IMR-90 (cell line): ENCODE measurements at regions not wholly inside any gene's neighbourhood (a gene's known extent, or its start where the extent isn't known, plus 50 kb on each side); places are given as distances from the start of the nearest gene placed in this dataset.
"Not testable (repeated sequence)": the region's sequence is repeated elsewhere in the genome, so short reads cannot be mapped to it uniquely, and the experiment has no call there.

Experiments used
- ATAC-seq: fragments of 200-7000 bp; cut with Tn5 transposase; 2 replicates; pipeline ENCODE4 v1.9.1; 2020; ENCODE audit warnings: low read depth, mild to moderate bottlenecking, moderate library complexity
- BruUV-seq: library from RNA; stranded (reverse); fragments of 400-500 nt; replicated peaks from 2 replicates; lab custom pipeline; 2021; lab: Mats Ljungman, UMichigan
- CTCF ChIA-PET: fragments of 300-600 bp; formaldehyde crosslinking; extraction: SDS; loops from one replicate; lab custom pipeline; 2021; ENCODE audit warnings: antibody characterized with exemption; lab: Yijun Ruan, JAX
- POLR2A ChIA-PET: fragments of 300-600 bp; sonication (Branson Sonifier 250); formaldehyde crosslinking; loops from one replicate; lab custom pipeline; 2022; ENCODE audit warnings: antibody characterized with exemption; ENCODE audit not compliant: unreplicated experiment; lab: Charles Lee
- DNase-seq: peaks from one replicate; pipeline ENCODE4 v3.0.0; 2013
- H2AFZ ChIP-seq: replicated peaks from 2 replicates; pipeline ENCODE3; 2013; ENCODE audit warnings: low read length, mild to moderate bottlenecking; ENCODE audit not compliant: poor library complexity
- H2AK5ac ChIP-seq: 2 replicates; pipeline ENCODE4 v1.6.1; 2013; ENCODE audit warnings: low read depth, low read length, inconsistent platforms
- H2AK9ac ChIP-seq: replicated peaks from 2 replicates; pipeline ENCODE3; 2013; ENCODE audit warnings: mild to moderate bottlenecking, low read depth, low read length, moderate library complexity; ENCODE audit not compliant: poor library complexity
- H2BK120ac ChIP-seq: 2 replicates; pipeline ENCODE4 v1.6.1; 2013; ENCODE audit warnings: low read depth, low read length, inconsistent platforms
- H2BK15ac ChIP-seq: 3 replicates; pipeline ENCODE4 v1.6.1; 2013; ENCODE audit warnings: low read depth, low read length, inconsistent platforms
- H2BK20ac ChIP-seq: 2 replicates; pipeline ENCODE4 v1.6.1; 2013; ENCODE audit warnings: low read depth, mild to moderate bottlenecking, inconsistent platforms, low read length, moderate library complexity
- H2BK5ac ChIP-seq: 2 replicates; pipeline ENCODE4 v1.6.1; 2013; ENCODE audit warnings: mild to moderate bottlenecking, low read depth, low read length, inconsistent platforms; ENCODE audit not compliant: poor library complexity, severe bottlenecking
- H3K14ac ChIP-seq: replicated peaks from 2 replicates; pipeline ENCODE4 v1.6.1; 2013; ENCODE audit warnings: low read depth, low read length, inconsistent platforms
- H3K18ac ChIP-seq: 2 replicates; pipeline ENCODE4 v1.6.1; 2013; ENCODE audit warnings: low read depth, low read length, control low read depth
- H3K23ac ChIP-seq: 2 replicates; pipeline ENCODE4 v1.6.1; 2013; ENCODE audit warnings: low read depth, low read length, inconsistent platforms
- H3K27ac ChIP-seq: 2 replicates; pipeline ENCODE4 v1.5.1; 2013; ENCODE audit warnings: mild to moderate bottlenecking, control low read depth, low read length; ENCODE audit not compliant: insufficient read depth
- H3K27me3 ChIP-seq: 2 replicates; pipeline ENCODE4 v1.6.1; 2013; ENCODE audit warnings: low read length; ENCODE audit not compliant: control insufficient read depth, insufficient read depth
- H3K36me3 ChIP-seq: 2 replicates; pipeline ENCODE4 v1.6.1; 2013; ENCODE audit warnings: low read length, mixed read lengths; ENCODE audit not compliant: control insufficient read depth, insufficient read depth
- H3K4ac ChIP-seq: 2 replicates; pipeline ENCODE4 v1.6.1; 2013; ENCODE audit warnings: low read depth, low read length, inconsistent platforms
- H3K4me1 ChIP-seq: 2 replicates; pipeline ENCODE4 v1.6.1; 2013; ENCODE audit warnings: low read length, mixed read lengths; ENCODE audit not compliant: control insufficient read depth, insufficient read depth
- H3K4me2 ChIP-seq: 2 replicates; pipeline ENCODE4 v1.6.1; 2013; ENCODE audit warnings: low read depth, mild to moderate bottlenecking, control low read depth, low read length, moderate library complexity
- H3K4me3 ChIP-seq: 2 replicates; pipeline ENCODE4 v1.5.1; 2013; ENCODE audit warnings: low read depth, mild to moderate bottlenecking, control low read depth, low read length, moderate library complexity; ENCODE audit not compliant: insufficient read depth
- H3K56ac ChIP-seq: 2 replicates; pipeline ENCODE4 v1.6.1; 2013; ENCODE audit warnings: low read length, inconsistent platforms; ENCODE audit not compliant: insufficient read depth; ENCODE audit errors: extremely low read depth
- H3K79me1 ChIP-seq, 2 experiments: 2 replicates each; pipeline ENCODE4 v1.6.1; 2013; ENCODE audit warnings: low read length in 2 of 2, inconsistent platforms in 1 of 2, low read depth in 1 of 2
- H3K9ac ChIP-seq: 2 replicates; pipeline ENCODE4 v1.6.1; 2013; ENCODE audit warnings: low read depth, low read length, control low read depth
- H3K9me1 ChIP-seq: 2 replicates; pipeline ENCODE4 v1.6.1; 2013; ENCODE audit warnings: low read length, inconsistent platforms; ENCODE audit not compliant: insufficient read depth
- H3K9me3 ChIP-seq: 2 replicates; pipeline ENCODE4 v1.6.1; 2013; ENCODE audit warnings: low read length; ENCODE audit not compliant: control insufficient read depth, insufficient read depth
- H4K20me1 ChIP-seq: 2 replicates; pipeline ENCODE4 v1.6.1; 2013; ENCODE audit warnings: low read length, inconsistent platforms; ENCODE audit not compliant: insufficient read depth
- H4K5ac ChIP-seq: 2 replicates; pipeline ENCODE4 v1.6.1; 2013; ENCODE audit warnings: mild to moderate bottlenecking, low read depth, low read length, control low read depth
- H4K8ac ChIP-seq, 2 experiments: 2 replicates each; pipeline ENCODE4 v1.6.1; 2013; ENCODE audit warnings: low read depth in 2 of 2, low read length in 2 of 2, control low read depth in 1 of 2, inconsistent platforms in 1 of 2
- H4K91ac ChIP-seq: 2 replicates; pipeline ENCODE4 v1.6.1; 2013; ENCODE audit warnings: low read depth, low read length, inconsistent platforms; ENCODE audit not compliant: insufficient read depth
- WGBS, 2 experiments: methylation state at CpG; one replicate each; pipeline versions ENCODE4 v1.1.5 to v1.1.7; 2013; ENCODE audit warnings: missing lambda C conversion rate in 2 of 2; ENCODE audit not compliant: insufficient read length in 1 of 2; ENCODE audit errors: extremely low coverage in 2 of 2; 5-methylcytosine and 5-hydroxymethylcytosine counted together
- dilution Hi-C: fragments of 300-500 bp; cut with HindIII; formaldehyde crosslinking; loops from one replicate; pipeline ENCODE4 v1.14.3; 2018; ENCODE audit warnings: low sequenced_read_pairs; ENCODE audit not compliant: unreplicated experiment
- in situ Hi-C: fragments of 300-500 bp; cut with MboI; formaldehyde crosslinking; loops from 3 replicates; pipeline ENCODE4 v1.14.3; 2019; ENCODE audit warnings: low sequenced_read_pairs, inconsistent platforms, mixed read lengths
- intact Hi-C: fragments of 100-400 bp; cut with micrococcal nuclease; formaldehyde crosslinking; loops from 2 replicates; pipeline ENCODE4 v1.10.0; 2022

DNA sequence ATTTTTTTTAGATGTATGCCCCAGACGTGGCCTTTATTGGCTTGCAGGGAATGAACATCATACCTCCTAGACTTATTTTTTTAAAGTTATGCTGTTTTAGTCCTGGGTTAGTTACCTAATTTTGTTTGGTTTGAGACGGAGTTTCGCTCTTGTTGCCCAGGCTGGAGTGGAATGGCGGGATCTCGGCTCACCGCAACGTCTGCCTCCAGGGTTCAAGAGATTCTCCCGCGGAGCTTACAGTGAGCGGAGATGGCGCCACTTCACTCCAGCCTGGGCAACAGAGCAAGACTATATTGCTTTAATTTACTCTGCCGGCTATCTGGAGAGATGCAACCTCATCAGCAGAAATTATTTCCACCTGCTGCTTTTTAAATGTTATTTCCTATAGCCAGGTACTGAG, 82.9 kb upstream of the TNK2 start:
- H3K9me1 ChIP-seq, dilution Hi-C loops, ATAC-seq, BruUV-seq, H3K23ac ChIP-seq, H3K56ac ChIP-seq, H2BK20ac ChIP-seq, DNase-seq, H3K9ac ChIP-seq, H3K4ac ChIP-seq, H2BK120ac ChIP-seq, CTCF ChIA-PET, H4K8ac ChIP-seq, H3K4me2 ChIP-seq, H2AFZ ChIP-seq, H3K14ac ChIP-seq, H3K79me1 ChIP-seq, H3K27ac ChIP-seq, H4K5ac ChIP-seq, H2BK5ac ChIP-seq, H2BK15ac ChIP-seq, in situ Hi-C loops, H3K9me3 ChIP-seq, H2AK5ac ChIP-seq, H3K18ac ChIP-seq, H3K4me3 ChIP-seq, H4K91ac ChIP-seq, H2AK9ac ChIP-seq, H3K27me3 ChIP-seq, H4K20me1 ChIP-seq, POLR2A ChIA-PET, H3K4me1 ChIP-seq, H3K36me3 ChIP-seq: not testable (repeated sequence)
- intact Hi-C loops: loop anchor here (5.0 kb wide), 1 partner anchor 139 kb away; no protein-coding TSS in a partner anchor
- WGBS, 2 experiments: 91% methylated on average over 8 of the region's 12 CpGs; no CpG with 5 or more reads in 1 of the 2 experiments

GRCh38 chr3:195990841-195991174, 82.5 kb upstream of the TNK2 start:
- peak overlapping the region; percentile 94; the same call in 1 of the 2 replicates for H3K14ac ChIP-seq
- peak overlapping the region; percentile 94 to 97; a peak in 3 of 4 replicates for H4K8ac ChIP-seq
- 0 out of 2 replicates have a peak overlapping the region, but pooled peaks have one; percentile 56 for H3K23ac ChIP-seq
- CTCF ChIA-PET, H3K56ac ChIP-seq, H3K36me3 ChIP-seq, dilution Hi-C loops, H2BK5ac ChIP-seq, ATAC-seq, in situ Hi-C loops, POLR2A ChIA-PET, H2BK15ac ChIP-seq, H3K79me1 ChIP-seq, H3K9me1 ChIP-seq, H2BK120ac ChIP-seq, DNase-seq, H3K4me1 ChIP-seq, BruUV-seq, H3K9me3 ChIP-seq, H4K20me1 ChIP-seq, H3K27me3 ChIP-seq, H2BK20ac ChIP-seq, H3K18ac ChIP-seq, H2AK9ac ChIP-seq, H2AFZ ChIP-seq: not testable (repeated sequence)
- intact Hi-C loops: loop anchor here (5.0 kb wide), 1 partner anchor 139 kb away; no protein-coding TSS in a partner anchor
- peak overlapping the region; percentile 81 for H3K4me2 ChIP-seq
- H3K4me3 ChIP-seq: peak overlapping the region; percentile 65
- H4K5ac ChIP-seq: peak overlapping the region; percentile 70
- H3K9ac ChIP-seq: peak overlapping the region; percentile 68
- WGBS, 2 experiments: no CpG with 5 or more reads among the region's 7 CpGs
- H3K4ac ChIP-seq: peak overlapping the region; percentile 91; the same call in 1 of the 2 replicates
- peak overlapping the region; percentile 84 for H4K91ac ChIP-seq
- H3K27ac ChIP-seq: peak overlapping the region; percentile 50
- peak overlapping the region; percentile 67 for H2AK5ac ChIP-seq
